ENCODE measurements at regions not wholly inside any gene's neighbourhood (a gene's known extent, or its start where the extent isn't known, plus 50 kb on each side); places are given as distances from the start of the nearest gene placed in this dataset.

- intact Hi-C loops (cut with DNase I) = no loop called here
- no peak overlapping the region for H3K4me3 ChIP-seq
- H3K27me3 ChIP-seq = peaks cover 37% of the 10 kb centered on the region
- H3K27ac ChIP-seq = no peak overlapping the region
- ATAC-seq (no peak), DNase-seq (no peak)
- H3K9me3 ChIP-seq = no peaks in the 10 kb centered on the region
- H3K36me3 ChIP-seq = no peaks in the 10 kb centered on the region
- no peak for TF ChIP-seq CTCF (IDR thresholded peaks at IDR 0.05)
- H3K4me1 ChIP-seq = no peaks in the 10 kb centered on the region
These were observed 139.8 kb downstream of the FOXL1 start for GRCh38 chr16:86718118-86718517.

DNA sequence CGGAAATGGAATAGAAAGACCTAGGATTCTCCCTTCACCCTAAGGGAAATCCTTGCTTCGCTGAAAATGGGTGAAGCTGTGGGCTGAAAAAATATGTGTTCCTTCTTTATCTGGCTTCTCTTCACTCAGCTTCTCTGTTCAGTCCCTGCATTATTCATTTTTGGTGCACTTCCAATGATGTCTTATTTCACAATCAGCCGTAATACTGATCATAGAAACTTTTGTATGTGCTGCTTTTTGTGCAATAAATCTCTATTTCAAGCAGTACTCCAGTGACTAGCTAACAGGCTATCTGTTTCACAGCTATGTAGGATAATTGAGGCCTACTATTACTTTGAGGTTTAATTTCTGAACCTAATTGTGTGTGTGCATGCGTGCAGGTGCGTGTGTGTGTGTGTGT is 144.6 kb downstream of the FOXL1 start:
- Histone ChIP-seq H3K4me3 (no peak overlapping the region), H3K27ac (no peak overlapping the region), H3K4me1 (no peaks in the 10 kb centered on the region), H3K27me3 (peaks cover 8% of the 10 kb centered on the region), H3K9me3 (no peaks in the 10 kb centered on the region), H3K36me3 (no peaks in the 10 kb centered on the region)
- TF ChIP-seq CTCF (IDR thresholded peaks at IDR 0.05) = no peak
- intact Hi-C loops (cut with DNase I) = no loop called here
- DNase-seq (no peak), ATAC-seq (no peak)

DNA sequence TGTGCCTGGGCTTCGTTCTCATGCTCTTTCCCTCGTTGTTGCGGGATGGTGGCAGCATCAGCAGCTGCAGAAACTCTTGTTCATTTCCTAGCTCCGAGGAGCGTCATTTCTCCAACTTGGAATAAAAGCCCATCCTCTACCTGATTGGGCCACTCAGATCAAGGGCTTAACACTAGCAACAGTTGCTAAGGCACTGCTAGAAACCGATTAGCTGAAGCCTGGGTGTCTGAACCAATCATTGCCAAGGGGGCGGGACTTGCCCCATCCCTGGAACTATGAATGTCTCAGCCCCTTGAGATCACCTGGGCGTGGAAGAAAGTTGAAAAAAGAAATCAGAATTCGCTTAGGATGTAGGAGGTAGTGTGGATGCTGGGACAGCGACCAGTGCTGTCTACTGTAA is 145.3 kb downstream of the FOXL1 start:
- Histone ChIP-seq H3K27me3 (peaks cover 8% of the 10 kb centered on the region), H3K27ac (no peak overlapping the region), H3K36me3 (no peaks in the 10 kb centered on the region), H3K4me1 (no peaks in the 10 kb centered on the region), H3K9me3 (no peaks in the 10 kb centered on the region), H3K4me3 (no peak overlapping the region)
- no peak for TF ChIP-seq CTCF (IDR thresholded peaks at IDR 0.05)
- ATAC-seq = no peak
- intact Hi-C loops (cut with DNase I) = no loop called here
- DNase-seq = no peak

GRCh38 chr16:86725401-86725800 is 147.1 kb downstream of the FOXL1 start:
- H3K4me3 ChIP-seq = no peak overlapping the region
- peaks cover 11% of the 10 kb centered on the region for H3K27me3 ChIP-seq
- H3K4me1 ChIP-seq = no peaks in the 10 kb centered on the region
- no peak for DNase-seq
- no peak overlapping the region for H3K27ac ChIP-seq
- intact Hi-C loops (cut with DNase I) = no loop called here
- no peaks in the 10 kb centered on the region for H3K36me3 ChIP-seq
- no peak for TF ChIP-seq CTCF (IDR thresholded peaks at IDR 0.05)
- no peak for ATAC-seq
- H3K9me3 ChIP-seq = no peaks in the 10 kb centered on the region

DNA sequence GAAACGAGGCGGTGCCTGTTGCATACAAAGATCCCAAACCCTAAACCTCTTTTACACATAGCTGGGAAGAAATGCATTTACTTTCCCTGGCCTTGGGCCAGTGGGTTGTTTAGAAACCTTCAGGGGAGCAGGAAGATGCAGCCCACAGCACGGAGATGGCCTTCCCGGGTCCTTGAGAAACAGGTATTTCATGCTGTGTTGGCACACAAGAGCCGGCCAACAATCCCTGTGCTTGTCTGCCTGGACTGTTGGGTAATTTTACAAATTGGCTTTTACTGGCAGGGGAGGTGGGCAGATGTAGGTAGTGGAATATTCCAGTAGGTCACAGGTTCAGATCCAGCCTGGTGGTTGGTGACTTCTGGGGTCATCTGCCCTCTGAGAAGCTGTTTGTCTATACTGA is 148.0 kb downstream of the FOXL1 start:
- DNase-seq = no peak
- H3K27me3 ChIP-seq = peaks cover 7% of the 10 kb centered on the region
- no peaks in the 10 kb centered on the region for H3K9me3 ChIP-seq
- intact Hi-C loops (cut with DNase I) = no loop called here
- no peaks in the 10 kb centered on the region for H3K36me3 ChIP-seq
- no peak overlapping the region for H3K4me3 ChIP-seq
- H3K27ac ChIP-seq = no peak overlapping the region
- no peak for TF ChIP-seq CTCF (IDR thresholded peaks at IDR 0.05)
- H3K4me1 ChIP-seq = no peaks in the 10 kb centered on the region
- no peak for ATAC-seq

GRCh38 chr16:86727131-86727530 is 148.8 kb downstream of the FOXL1 start:
- no peak overlapping the region for H3K4me3 ChIP-seq
- no peak for ATAC-seq
- H3K27ac ChIP-seq = no peak overlapping the region
- H3K36me3 ChIP-seq = no peaks in the 10 kb centered on the region
- TF ChIP-seq CTCF (IDR thresholded peaks at IDR 0.05) = no peak
- H3K27me3 ChIP-seq = peaks cover 10% of the 10 kb centered on the region
- no peaks in the 10 kb centered on the region for H3K4me1 ChIP-seq
- DNase-seq = no peak
- intact Hi-C loops (cut with DNase I) = no loop called here
- H3K9me3 ChIP-seq = no peaks in the 10 kb centered on the region

Measured in upper lobe of right lung (tissue), 1 donor.